UCSD-AML1 (cell line): ENCODE measurements at regions not wholly inside any gene's neighbourhood (a gene's known extent, or its start where the extent isn't known, plus 50 kb on each side); places are given as distances from the start of the nearest gene placed in this dataset.
"Not testable (repeated sequence)": the region's sequence is repeated elsewhere in the genome, so short reads cannot be mapped to it uniquely, and the experiment has no call there.

Experiments
- DNase-seq: peaks from one replicate; lab custom pipeline; 2025; ENCODE audit not compliant: unreplicated experiment; lab: John Stamatoyannopoulos, UW

- not testable (repeated sequence) for DNase-seq
Observed at GRCh38 chr9:103611950-103612349, 482.2 kb upstream of the SMC2 start.

- DNase-seq: no peak
Observed at GRCh38 chr9:103615994-103616393, 478.1 kb upstream of the SMC2 start.

GRCh38 chr9:103617046-103617445 lies 477.1 kb upstream of the SMC2 start:
- DNase-seq: no peak

GRCh38 chr9:103625161-103625804 lies 468.8 kb upstream of the SMC2 start:
- DNase-seq: no peak

GRCh38 chr9:103627731-103628130 lies 466.4 kb upstream of the SMC2 start:
- DNase-seq: no peak

GRCh38 chr9:103649086-103649485 lies 445.0 kb upstream of the SMC2 start:
- no peak for DNase-seq

- no peak for DNase-seq
Observed at GRCh38 chr9:103658156-103658555, 436.0 kb upstream of the SMC2 start.

GRCh38 chr9:103660830-103661229 lies 433.3 kb upstream of the SMC2 start:
- DNase-seq: no peak

- DNase-seq: no peak
Observed at GRCh38 chr9:103661663-103662062, 432.4 kb upstream of the SMC2 start.

GRCh38 chr9:103669296-103669695 lies 424.8 kb upstream of the SMC2 start:
- DNase-seq: no peak

- DNase-seq: no peak
Observed at GRCh38 chr9:103674271-103674670, 419.8 kb upstream of the SMC2 start.

GRCh38 chr9:103680581-103680980 lies 413.5 kb upstream of the SMC2 start:
- no peak for DNase-seq

- DNase-seq: no peak
Observed at GRCh38 chr9:103681435-103681834, 412.7 kb upstream of the SMC2 start.

GRCh38 chr9:103700195-103700962 lies 393.7 kb upstream of the SMC2 start:
- DNase-seq: no peak

GRCh38 chr9:103702572-103702971 lies 391.5 kb upstream of the SMC2 start:
- DNase-seq: no peak

- DNase-seq: no peak
Observed at GRCh38 chr9:103707181-103707580, 386.9 kb upstream of the SMC2 start.

- DNase-seq: no peak
Observed at GRCh38 chr9:103709366-103709765, 384.7 kb upstream of the SMC2 start.

- no peak for DNase-seq
Observed at GRCh38 chr9:103713631-103714030, 380.5 kb upstream of the SMC2 start.

GRCh38 chr9:103714992-103715391 lies 379.1 kb upstream of the SMC2 start:
- no peak for DNase-seq

- DNase-seq: no peak
Observed at GRCh38 chr9:103721056-103721455, 373.1 kb upstream of the SMC2 start.

GRCh38 chr9:103730866-103731265 lies 363.2 kb upstream of the SMC2 start:
- DNase-seq: no peak

- DNase-seq: no peak
Observed at GRCh38 chr9:103731541-103731940, 362.6 kb upstream of the SMC2 start.

- no peak for DNase-seq
Observed at GRCh38 chr9:103734471-103734870, 359.6 kb upstream of the SMC2 start.
